HG03439 (cell line): ENCODE measurements at regions not wholly inside any gene's neighbourhood (a gene's known extent, or its start where the extent isn't known, plus 50 kb on each side); places are given as distances from the start of the nearest gene placed in this dataset.

Experiments
- ATAC-seq: cut with Tn5 transposase; IDR thresholded peaks from one replicate; pipeline ENCODE4 v1.9.1; 2021; ENCODE audit warnings: mild to moderate bottlenecking, moderate library complexity; ENCODE audit not compliant: unreplicated experiment

DNA sequence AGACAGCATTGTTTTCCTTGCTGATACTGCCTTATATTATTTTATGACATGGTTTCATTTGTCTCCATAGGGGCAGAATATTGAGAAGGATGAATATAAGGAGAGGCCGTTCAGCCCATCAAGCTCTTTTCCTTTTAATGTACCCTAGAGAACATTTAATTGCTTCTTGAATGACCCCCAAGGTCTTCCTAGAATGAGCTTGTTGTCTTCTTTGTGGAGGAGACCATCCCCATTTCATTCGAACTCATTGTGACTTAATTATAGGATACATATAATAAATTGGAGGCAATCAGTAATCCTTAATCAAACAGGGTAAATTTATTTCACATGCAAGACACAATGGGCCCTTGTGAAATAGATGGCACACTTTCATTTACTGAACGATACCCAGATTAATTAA, 231.3 kb downstream of the MDFIC start:
- no peak for ATAC-seq

DNA sequence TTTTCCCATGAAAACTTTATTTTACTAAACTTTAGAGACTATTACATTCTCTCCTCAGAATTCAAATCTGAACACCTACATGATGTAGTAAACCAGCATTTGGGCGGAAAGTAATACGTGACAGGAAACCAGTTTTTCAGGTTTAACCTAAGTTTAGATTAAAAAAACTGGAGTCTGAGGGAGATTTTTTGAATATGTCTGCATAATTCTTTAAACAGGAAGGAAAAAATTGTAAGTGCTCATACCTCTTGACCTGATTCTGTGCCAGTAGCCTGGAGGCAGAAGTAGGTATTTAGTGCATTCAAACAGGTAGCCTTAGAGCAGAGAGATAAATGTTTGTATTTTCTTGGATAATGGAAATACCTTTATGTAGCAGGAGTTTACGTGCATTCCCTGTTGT, 224.3 kb downstream of the MDFIC start:
- no peak for ATAC-seq

DNA sequence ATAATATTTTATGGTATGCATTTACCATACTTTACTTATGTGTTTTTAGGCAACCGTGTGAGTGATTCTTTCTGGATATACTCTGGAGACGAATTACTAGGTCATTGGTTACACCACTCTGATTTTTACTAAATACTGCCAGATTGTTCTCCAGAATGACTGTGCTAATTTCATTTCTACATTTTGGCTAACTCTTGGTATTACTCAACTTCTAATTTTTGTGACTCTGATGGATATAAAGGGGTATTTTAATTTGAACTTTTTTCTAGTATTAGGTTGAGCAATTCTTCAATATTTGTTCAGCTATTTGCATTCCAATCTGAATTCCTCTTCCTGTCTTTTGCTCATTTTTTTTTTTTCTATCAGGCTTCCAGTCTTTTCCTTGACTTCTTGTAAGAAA, 223.6 kb downstream of the MDFIC start:
- ATAC-seq: no peak

DNA sequence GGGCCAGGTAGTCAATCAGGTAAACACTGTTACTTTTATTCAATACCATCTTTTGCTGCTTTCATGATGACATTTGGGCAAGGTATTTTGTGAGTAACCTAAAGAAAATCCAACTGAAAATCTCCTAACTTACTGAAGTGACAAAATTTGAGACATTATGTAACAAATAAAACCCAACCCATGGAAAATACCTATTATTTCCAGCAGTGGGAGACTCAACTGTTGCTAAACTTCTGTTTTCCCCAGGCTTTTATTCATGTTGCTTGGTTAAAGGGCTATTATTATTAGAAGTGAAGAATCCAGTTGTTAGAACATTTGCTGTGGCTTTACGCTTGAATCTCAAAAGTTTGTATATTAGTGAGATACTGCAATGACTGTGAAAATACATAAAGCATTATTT, 215.9 kb downstream of the MDFIC start:
- ATAC-seq: no peak

DNA sequence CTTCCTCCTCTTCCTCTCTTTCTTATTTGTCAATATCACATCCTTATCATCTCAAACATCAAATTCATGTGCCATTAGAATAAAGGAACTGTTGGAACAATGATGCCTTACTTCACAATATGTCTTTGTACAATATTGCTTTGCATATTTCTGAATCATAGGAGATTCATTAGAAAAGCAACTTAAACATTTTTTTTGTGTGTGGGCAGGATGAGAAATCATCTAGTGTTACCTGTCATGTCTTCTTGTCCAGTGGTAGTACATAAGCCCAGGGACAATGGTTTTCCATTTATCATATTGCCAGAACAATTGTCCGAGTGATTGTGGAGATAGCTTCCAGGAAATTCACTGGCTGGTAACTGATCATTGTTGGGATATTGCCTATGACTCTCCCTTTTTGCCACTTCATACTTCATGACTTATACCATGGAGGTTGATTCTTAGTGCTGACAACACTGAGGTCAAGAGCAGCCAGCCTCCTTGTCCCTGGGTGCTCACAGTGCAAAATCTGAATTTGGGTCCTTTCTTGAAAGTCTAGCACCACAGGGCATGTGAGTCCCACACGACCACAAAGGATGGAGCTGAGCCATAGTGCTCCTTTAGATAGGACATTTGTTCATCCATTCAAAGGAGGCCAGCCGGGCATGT, 215.0 kb downstream of the MDFIC start:
- ATAC-seq: no peak

DNA sequence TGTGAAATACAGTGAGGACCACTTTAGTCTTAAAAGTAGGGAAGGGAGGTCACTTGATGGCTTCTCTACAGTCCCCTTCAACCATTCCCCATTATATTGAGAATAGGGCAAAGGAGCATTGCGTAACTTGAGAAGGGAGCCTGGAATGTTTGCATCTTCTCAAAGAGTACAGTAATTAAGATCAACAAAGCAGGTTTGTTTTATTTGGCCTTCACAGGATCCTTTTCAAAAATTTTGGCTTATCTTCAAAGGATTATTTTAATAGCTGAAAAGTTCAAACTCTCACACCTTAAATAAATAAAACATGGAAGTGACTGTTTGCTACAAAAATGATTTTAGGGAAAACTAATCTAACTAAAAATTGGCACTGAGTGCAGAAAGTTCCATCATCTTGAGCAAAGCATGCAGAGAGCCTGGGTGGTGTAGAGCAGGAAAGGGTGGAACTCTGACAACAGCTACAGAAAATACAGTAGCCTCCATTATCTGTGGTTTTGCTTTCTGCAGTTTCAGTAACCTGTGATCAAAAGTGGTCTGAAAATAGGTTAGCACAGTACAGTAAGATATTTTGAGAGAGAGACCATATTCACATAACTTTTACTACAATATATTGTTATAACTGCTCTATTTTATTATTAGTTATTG, 214.0 kb downstream of the MDFIC start:
- ATAC-seq: no peak

DNA sequence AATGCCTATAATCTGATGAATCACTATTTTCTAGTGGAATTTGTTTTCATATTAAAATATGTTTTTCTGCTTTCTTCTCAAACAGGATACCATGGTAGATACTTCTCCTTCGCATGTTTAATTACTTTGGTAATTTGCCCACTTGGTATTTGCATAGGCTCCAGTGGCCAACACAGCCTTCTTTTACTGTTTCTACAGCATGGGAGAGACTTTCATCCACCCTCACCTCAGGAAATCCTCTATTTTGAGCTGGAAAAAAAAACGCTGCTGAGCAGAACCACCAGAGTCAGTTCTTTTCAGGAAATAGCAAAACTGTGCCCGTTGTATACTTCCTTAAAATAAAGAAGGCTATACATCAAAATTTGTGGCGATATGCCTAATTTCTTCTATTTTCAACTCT, 213.3 kb downstream of the MDFIC start:
- ATAC-seq: no peak

DNA sequence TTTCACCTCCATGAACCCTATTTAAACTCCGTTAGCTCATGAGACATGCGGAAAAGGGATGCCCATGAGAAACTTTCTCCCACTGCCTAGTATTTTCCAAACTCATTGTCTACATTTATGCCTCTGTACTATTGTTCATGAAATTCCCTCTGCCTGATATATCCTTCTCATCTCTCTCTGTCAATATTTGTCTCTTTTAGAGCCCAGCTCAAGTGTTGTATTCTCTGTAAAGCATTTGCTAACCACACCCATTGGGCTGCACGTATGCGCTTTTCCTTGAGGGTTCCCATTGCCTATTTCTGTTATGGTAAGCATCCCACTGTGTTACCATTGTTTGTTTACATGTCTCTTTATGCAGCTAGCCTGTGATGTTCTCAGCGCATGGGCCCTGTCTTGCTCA, 211.4 kb downstream of the MDFIC start:
- no peak for ATAC-seq

DNA sequence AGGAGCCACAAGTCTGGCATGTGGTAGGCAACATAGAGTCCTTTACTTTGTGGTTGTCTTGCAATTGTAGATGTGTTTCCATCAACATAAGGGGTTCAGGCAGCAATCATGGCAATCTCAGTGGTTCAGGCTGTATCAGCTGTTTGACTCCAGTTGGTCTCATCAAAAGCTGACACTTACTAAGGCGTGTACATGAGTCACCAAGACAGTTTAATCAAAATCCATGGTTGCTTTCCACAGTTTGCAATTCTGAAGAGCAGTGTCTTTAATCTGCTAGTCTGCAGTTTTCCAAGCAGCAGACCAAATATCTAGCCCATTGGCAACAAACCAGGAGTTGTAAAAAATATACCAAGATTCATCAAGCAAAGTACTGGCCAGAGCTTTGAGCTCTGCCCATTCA, 210.2 kb downstream of the MDFIC start:
- no peak for ATAC-seq

DNA sequence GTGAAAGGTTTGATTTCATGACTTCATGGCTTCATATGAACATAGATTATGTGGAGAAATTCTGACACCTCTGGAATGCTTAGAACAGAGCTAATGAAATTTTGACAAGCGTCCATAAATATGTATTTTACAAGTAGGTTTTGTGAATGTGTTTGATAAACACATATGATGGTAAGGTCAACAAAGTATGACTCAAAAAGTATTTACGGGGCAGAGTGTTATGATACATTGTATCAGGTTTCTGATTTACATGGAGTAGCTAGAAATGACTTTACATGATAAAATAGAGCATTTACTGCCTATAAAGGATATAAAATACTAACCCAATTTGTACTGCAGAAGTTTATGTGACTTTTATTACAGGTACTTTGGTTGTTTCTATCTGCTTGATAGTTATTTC, 206.3 kb downstream of the MDFIC start:
- ATAC-seq: no peak

DNA sequence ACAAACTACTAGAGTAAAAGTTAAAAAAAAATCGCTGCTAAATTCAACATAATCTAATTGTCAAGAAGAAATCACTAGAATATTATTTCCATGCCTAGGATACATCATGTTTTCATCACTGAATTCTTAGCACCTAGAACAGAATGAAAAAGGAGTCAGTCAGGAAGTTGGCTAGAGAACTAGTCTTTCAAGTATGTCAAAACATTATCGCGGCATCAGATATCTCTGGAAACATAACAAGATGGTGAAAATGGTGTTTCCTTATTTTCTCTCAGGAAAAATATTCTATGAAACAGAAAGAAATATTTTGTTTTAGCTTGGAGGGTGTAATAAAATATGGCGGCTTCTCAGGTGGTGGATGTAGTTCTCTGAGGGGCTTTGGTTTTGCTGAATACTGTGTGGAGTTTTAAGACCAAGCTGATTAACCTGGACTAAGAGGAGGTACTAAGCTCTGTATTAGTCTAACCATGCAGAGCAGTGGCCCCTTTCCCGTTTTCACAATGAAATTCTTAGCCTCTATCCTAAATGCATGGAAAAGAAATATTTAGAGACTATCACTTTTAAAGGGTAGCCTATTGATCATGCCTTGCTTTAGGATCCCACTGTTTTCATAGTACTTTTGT, 205.6 kb downstream of the MDFIC start:
- ATAC-seq: no peak

DNA sequence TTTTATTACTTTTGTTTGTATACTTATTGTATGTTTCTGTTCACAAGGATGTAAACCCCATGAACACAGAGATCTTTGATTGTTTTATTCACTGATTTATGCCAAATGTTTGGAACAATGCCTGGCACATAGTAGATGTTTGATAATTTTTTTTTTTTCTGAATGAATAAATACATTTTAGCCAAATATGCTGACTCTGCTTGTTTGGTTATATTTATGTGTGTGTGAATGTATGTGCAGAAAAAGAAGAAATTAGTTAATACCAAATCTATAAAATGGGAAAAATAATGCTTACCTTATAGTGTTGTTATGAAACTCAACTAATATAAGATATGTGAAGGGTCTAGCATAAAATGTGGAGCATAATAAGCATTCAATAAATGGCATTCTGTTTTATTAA, 203.9 kb downstream of the MDFIC start:
- ATAC-seq: no peak

DNA sequence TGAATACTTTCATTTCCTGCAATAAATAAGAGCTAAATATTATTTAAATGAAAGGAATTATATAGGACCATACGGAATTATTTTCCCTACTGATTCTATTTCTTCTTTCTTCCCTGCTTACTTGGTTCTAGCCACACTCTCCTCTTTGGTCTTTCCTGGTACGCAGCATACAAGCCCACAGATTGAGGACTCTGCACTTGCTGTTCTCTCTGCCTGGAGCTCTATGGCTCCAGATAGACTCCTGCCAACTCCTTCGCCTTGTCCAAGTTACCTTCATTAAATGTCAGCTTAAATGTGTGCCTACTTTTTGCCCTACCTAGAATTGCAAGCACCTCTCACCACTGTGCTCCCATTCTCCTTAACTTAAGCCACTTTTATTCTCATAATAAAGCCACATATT, 203.4 kb downstream of the MDFIC start:
- no peak for ATAC-seq

DNA sequence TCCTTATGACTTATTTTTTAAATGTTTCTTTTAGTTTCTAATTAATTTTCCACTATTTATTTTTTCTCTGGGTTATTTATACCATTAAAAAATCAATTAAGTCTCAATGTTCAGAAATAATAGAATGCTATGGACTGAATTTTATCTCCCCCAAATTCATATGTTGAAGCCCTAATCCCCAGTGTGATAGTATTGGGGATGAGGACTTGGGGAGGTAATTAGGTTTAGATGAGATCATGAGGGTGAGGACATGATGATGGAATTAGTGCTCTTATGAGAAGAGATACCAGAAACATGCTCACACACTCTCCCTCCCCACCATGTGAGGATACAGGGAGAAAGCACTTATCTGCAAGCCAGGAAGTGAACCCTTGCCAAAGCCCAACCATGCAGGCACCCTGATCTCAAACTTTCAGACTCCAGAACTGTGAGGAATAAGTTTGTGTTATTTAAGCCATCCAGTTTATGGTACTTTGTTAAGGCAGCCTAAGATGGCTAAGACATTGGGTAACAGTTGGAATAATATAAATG, 202.6 kb downstream of the MDFIC start:
- ATAC-seq: no peak

DNA sequence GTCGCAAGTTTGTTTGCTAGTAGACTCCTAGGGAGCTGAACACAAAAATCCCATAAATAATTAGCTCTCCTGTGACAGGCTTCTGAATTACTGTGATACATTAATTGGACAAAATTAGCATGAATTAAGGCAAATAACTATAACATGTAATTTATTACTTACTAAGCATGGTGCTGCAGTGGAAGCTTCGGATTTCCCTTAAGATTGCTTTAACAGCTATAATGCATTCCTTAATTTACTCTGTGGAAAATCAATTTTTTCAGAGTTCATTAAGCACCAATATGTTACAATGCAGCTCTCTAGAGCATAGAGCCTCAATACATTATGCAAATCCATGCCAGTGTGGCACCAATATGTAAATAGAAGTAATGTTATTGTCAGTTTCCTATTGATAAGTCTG, 201.5 kb downstream of the MDFIC start:
- ATAC-seq: no peak

DNA sequence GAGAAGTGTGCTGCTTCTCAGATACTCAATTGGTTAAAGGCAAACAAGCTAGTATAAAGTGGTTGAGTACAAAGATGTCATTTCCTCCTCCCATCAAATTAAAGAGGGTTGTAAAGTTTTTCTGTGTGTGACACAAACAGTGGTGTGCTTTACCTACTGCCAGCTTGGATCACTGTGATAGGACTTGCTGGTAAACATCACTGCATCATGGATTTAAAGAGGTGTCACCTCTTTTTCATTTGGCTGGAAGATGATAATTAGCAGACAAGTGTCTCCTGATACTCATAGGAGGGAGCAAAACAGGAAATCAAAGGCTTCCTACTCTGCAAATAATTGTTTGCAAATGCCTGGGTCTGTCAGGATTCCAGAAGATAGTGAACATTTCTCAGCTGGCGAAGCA, 200.5 kb downstream of the MDFIC start:
- ATAC-seq: no peak

DNA sequence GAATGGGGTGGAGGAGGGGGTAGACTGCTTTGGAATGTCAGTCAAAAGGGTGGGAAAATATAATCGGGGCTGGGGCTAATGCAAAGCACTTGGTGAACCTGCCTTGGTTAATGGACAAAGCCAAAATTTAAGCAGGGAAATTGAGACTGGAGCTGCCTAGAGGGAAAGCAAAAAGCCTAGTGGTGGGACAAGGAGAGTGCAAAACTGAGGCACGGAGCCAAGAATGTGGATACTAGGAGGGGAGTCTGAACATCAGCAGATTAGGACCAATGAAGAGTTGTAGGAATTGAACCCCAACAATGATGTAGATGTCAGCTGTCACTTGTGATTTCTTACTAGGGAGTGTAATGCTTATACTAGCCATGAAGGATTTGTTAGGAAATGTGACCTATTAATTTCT, 195.9 kb downstream of the MDFIC start:
- ATAC-seq: no peak

DNA sequence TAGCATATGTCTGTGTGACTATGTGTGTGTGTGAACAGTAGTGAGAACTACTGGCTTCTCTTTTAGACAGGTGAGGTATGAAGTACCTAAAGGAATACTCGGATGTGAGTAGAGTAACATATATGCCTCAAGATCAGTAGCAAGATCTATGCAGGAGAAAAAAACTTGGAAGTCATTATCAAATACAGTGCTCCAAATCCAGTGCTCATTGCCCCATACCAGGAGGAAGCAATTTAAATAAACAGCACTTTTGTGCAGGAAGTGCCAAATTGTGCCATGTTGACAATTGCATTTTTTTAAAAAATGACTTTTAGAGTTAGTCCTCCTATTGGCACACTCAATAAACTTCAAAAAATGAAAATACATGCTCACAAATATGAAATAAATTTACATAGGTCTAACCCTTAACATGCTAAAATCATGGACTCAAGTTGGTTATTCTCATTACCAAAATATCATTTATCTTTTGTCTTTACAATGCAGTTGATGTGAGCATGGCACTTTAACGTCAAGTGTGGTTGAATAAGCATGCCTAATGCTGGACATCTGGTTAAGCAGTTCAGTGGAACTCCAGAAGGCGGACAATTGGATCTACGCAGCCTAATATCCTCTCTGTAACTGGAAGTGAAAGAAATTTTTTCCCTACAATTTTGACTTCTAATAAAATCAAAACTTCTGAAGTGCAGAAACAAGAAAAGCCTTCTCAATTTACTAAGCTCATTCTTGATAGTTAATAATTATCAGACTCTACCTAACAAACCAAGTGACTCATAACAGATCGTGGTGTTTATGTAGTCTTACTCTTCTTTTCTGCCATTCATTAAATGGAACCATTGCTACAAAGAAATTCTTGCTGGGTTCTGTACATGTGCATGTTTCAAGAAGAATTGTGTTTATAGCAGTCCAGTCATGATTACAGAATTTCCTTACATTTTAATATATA, 195.2 kb downstream of the MDFIC start:
- ATAC-seq: no peak

DNA sequence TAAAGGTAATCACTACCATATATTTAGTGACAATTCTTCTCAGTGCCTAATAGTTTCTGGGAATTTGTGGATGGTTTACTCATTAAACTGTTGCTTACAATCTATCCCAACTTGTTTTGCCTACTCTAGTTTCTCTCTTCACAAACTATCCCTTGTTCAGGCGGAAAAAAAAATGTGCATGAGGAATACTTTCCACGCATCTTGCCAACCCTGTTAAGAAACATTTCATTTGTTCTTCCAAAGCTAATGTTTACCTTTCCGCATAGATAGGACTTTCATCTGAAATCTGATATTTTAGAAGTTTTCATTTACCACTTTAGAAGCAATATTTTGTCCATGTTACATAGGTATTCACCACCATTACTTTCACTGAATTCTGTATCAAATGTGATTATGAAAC, 191.9 kb downstream of the MDFIC start:
- no peak for ATAC-seq

DNA sequence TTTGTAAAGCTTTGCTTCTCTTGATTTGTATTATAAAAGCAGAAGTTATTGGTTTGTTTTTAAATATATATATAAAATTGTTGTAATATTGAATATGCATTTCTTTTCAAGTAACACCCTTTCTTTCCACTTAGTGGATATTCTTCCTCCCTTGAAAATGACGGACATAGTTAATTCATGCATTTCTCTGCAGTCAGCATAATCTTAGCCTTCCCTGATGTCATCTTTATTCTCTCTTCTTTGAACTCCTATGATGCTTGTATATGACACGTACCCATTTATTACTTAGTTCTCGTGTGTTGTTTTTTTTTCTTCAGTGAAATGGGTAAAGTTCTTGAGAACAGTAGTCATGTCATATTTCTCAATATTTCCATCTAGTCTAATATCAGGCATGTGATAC, 191.2 kb downstream of the MDFIC start:
- ATAC-seq: no peak

DNA sequence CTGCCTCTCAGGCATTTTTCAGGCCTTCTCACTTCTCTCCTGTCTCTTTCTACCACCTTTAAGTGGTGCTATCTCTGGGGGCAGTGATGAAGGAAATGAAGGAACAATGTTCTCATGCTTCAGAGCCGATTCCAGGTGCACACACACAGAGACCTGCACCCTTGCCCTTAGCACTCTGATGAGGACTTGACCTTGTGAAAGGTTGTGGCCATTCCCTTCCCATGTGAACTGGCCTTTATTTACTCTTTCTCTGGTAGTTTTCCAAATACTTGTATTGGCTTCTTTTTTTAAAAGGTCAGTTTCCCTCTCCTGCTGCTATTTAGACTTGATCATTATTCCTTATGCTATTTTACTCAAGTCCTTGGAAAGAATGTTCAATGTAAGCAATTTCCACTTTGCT, 188.6 kb downstream of the MDFIC start:
- ATAC-seq: no peak
